Heart left ventricle (tissue), 16 donors: ENCODE measurements at regions not wholly inside any gene's neighbourhood (a gene's known extent, or its start where the extent isn't known, plus 50 kb on each side); places are given as distances from the start of the nearest gene placed in this dataset.

Experiments used
- ATAC-seq, 4 donors: fragments of 200-7000 bp; cut with Tn5 transposase; one replicate each; pipeline ENCODE4 v1.9.1; 2020 to 2022; ENCODE audit warnings: moderate library complexity in 4 of 4, mild to moderate bottlenecking in 3 of 4, moderate number of reproducible peaks in 1 of 4
- DNase-seq, 5 donors: peaks; one replicate each; pipeline ENCODE4 v3.0.0-alpha.2; 2020
- H3K27ac ChIP-seq, 12 donors: fragments of 200-600 bp; sonication (generic) in 4 of 12; one replicate each; pipeline versions ENCODE4 v1.5.0 to v1.8.0; 2016 to 2022; ENCODE audit warnings: mild to moderate bottlenecking in 2 of 12
- H3K27me3 ChIP-seq, 9 donors: fragments of 200-600 bp; sonication (generic) in 2 of 9; one replicate each; pipeline versions ENCODE4 v1.5.1 to v1.8.0; 2016 to 2022; ENCODE audit warnings: mild to moderate bottlenecking in 3 of 9
- H3K36me3 ChIP-seq, 9 donors: fragments of 200-600 bp; sonication (generic) in 2 of 9; one replicate each; pipeline versions ENCODE4 v1.5.0 to v1.8.0; 2018 to 2022; ENCODE audit warnings: mild to moderate bottlenecking in 2 of 9
- H3K4me1 ChIP-seq, 12 donors: fragments of 200-600 bp; sonication (generic) in 4 of 12; one replicate each; pipeline versions ENCODE4 v1.5.0 to v1.8.0; 2016 to 2022; ENCODE audit warnings: mild to moderate bottlenecking in 3 of 12
- H3K4me3 ChIP-seq, 12 donors: fragments of 200-600 bp; sonication (generic) in 4 of 12; one replicate each; pipeline versions ENCODE4 v1.5.0 to v1.8.0; 2017 to 2022; ENCODE audit warnings: mild to moderate bottlenecking in 9 of 12, moderate library complexity in 4 of 12
- H3K9me3 ChIP-seq, 12 donors: fragments of 200-600 bp; sonication (generic) in 4 of 12; one replicate each; pipeline versions ENCODE4 v1.5.0 to v1.8.0; 2016 to 2022; ENCODE audit warnings: mild to moderate bottlenecking in 1 of 12
- POLR2A ChIP-seq, 2 donors: fragments of 450-650 bp; IDR thresholded peaks; one replicate each; pipeline ENCODE4 v1.6.1; 2017; ENCODE audit warnings: antibody characterized with exemption in 2 of 2, mild to moderate bottlenecking in 2 of 2, moderate library complexity in 2 of 2
- WGBS, 4 donors: extraction: QIAGEN DNeasy Blood & Tissue Kit in 2 of 4; methylation state at CpG; one replicate each; pipeline versions ENCODE4 v1.1.5 to v1.1.7; 2013 to 2018; 5-methylcytosine and 5-hydroxymethylcytosine counted together
- intact Hi-C, 10 donors: fragments of 100-400 bp; cut with DNase I; formaldehyde crosslinking; loops; one replicate each; pipeline versions ENCODE4 v1.11.1 to v1.14.2; 2022
- TF ChIP-seq, protein P1 (sequence below), 12 donors: fragments of 200-600 bp; sonication (generic) in 4 of 12; IDR thresholded peaks; one replicate each; pipeline versions ENCODE4 v1.5.0 to v1.8.0; 2018 to 2022; ENCODE audit warnings: antibody characterized with exemption in 12 of 12, mild to moderate bottlenecking in 5 of 12
- donor health status: ischemic (EF 13 %, LVEDD 7.1; RV severe dilation, severe dysfunction).
- donor health status: healthy with polysubstance abuse.
- donor health status: DM: no; HTN: yes; CAD: no.
- donor health status: DM: no; HTN: no; CAD: no.
- donor health status: ischemic (EF 25% LVEDD 6.9; RV normal size, moderate dysfunction).
- donor health status: ischemic (EF 25% LVEDD 5.7; RV mildly dilated, moderate dysfunction).
- donor health status: healthy.
- donor health status: DM: yes; HTN: yes; CAD: no.
- donor health status: ischemic (EF 35%, LVEDD 5.7; RV mildly dilated, moderate dysfunction).
- donor health status: nonischemic (EF 11% LVEDD 7.7; RV severe dilation, severe dysfunction).
- donor health status: DM: yes; HTN: yes; CAD: no.
- donor health status: PGD.
- donor health status: ischemic (EF 29% LVEDD 5.4; RV normal size, mild dysfunction).
- donor health status: nonischemic (EF 23%, LVEDD 6.1; RV moderate dilation, normal function).

DNA sequence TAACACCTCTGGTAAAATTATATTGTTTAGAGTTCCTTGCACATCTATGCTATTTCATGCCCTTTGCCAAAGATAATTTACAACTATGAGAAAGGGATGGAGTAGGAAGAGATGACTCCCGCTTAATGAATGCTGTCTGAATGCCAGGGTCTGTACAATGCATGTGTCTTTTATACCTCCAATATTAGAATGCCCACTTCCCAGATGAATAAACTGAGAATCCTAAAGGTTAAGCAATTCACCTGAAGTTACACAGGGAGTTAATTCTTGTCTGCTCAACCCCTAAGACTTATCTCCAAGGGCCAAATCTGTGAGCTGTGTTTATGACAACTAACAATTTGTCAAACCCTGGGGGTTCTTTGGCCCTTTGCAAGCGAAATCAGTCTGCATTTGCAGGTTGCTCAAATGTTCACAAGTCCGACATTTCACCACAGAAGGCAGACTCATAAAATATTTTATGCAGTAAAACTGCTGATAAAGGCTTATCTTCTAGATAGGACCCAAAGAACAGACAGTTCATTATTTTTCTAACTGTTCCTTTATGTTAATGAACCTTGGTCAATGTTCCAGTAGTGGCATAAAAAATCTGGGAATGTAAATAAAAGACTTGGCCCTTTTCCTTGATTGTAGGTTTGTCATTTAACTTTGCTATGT is 50.2 kb upstream of the ATP1A1 start:
- intact Hi-C loops: no loop called here
- peaks cover 0 to 4% (median 0%) of the 10 kb centered on the region in 12 donors for H3K4me1 ChIP-seq
- no peaks in the 10 kb centered on the region for H3K27me3 ChIP-seq
- no peaks in the 10 kb centered on the region for H3K36me3 ChIP-seq
- no peaks in the 10 kb centered on the region for H3K9me3 ChIP-seq
- no peak for ATAC-seq
- no peak overlapping the region for H3K27ac ChIP-seq
- DNase-seq: no peak
- no peak overlapping the region for H3K4me3 ChIP-seq
- TF ChIP-seq POLR2A (IDR thresholded peaks at IDR 0.05): no peak
- TF ChIP-seq, protein P1, sequence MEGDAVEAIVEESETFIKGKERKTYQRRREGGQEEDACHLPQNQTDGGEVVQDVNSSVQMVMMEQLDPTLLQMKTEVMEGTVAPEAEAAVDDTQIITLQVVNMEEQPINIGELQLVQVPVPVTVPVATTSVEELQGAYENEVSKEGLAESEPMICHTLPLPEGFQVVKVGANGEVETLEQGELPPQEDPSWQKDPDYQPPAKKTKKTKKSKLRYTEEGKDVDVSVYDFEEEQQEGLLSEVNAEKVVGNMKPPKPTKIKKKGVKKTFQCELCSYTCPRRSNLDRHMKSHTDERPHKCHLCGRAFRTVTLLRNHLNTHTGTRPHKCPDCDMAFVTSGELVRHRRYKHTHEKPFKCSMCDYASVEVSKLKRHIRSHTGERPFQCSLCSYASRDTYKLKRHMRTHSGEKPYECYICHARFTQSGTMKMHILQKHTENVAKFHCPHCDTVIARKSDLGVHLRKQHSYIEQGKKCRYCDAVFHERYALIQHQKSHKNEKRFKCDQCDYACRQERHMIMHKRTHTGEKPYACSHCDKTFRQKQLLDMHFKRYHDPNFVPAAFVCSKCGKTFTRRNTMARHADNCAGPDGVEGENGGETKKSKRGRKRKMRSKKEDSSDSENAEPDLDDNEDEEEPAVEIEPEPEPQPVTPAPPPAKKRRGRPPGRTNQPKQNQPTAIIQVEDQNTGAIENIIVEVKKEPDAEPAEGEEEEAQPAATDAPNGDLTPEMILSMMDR (IDR thresholded peaks at IDR 0.05): no peak
- WGBS, 4 donors: 84 to 89% (median 88%) methylated on average over 3 of the region's 3 CpGs
